Gastroesophageal sphincter (tissue), 4 donors: ENCODE measurements at regions not wholly inside any gene's neighbourhood (a gene's known extent, or its start where the extent isn't known, plus 50 kb on each side); places are given as distances from the start of the nearest gene placed in this dataset.
A peak's percentile ranks its signal among the peaks of the same experiment; 100 is the strongest.

ENCODE experiments used
- ATAC-seq: fragments of 150-250 bp; one replicate; pipeline ENCODE4 v1.9.1; 2016; ENCODE audit warnings: mild to moderate bottlenecking, moderate library complexity
- H3K27ac ChIP-seq, 4 donors: fragments of 200-600 bp; sonication (generic) in 3 of 4; 1 replicate in 3 of 4; 2 replicates in 1 of 4; pipeline ENCODE4 v1.5.1; 2016 to 2019
- H3K27me3 ChIP-seq: fragments of 200-600 bp; sonication (generic); one replicate; pipeline ENCODE4 v1.5.1; 2019
- H3K36me3 ChIP-seq, 2 donors: fragments of 200-600 bp; sonication (generic); one replicate each; pipeline ENCODE4 v1.5.1; 2019; ENCODE audit warnings: control low read depth in 1 of 2
- H3K4me1 ChIP-seq, 3 donors: fragments of 200-600 bp; sonication (generic); 1 replicate in 2 of 3; 2 replicates in 1 of 3; pipeline ENCODE4 v1.5.1; 2016 to 2019; ENCODE audit warnings: control low read depth in 2 of 3
- H3K4me3 ChIP-seq, 2 donors: fragments of 200-600 bp; sonication (generic); one replicate each; pipeline ENCODE4 v1.5.1; 2019; ENCODE audit warnings: mild to moderate bottlenecking in 1 of 2, moderate library complexity in 1 of 2
- H3K9me3 ChIP-seq, 3 donors: fragments of 200-600 bp; sonication (generic); one replicate each; pipeline ENCODE4 v1.5.1; 2017 to 2019; ENCODE audit warnings: control low read depth in 2 of 3
- EP300 ChIP-seq: sonication (generic); formaldehyde crosslinking; IDR thresholded peaks from one replicate; pipeline ENCODE4 v1.6.1; 2017; ENCODE audit warnings: antibody characterized with exemption, mild to moderate bottlenecking
- POLR2A ChIP-seq, 2 donors: fragments of 450-650 bp; IDR thresholded peaks; one replicate each; pipeline ENCODE4 v1.6.1; 2017; ENCODE audit warnings: antibody characterized with exemption in 2 of 2, mild to moderate bottlenecking in 2 of 2, moderate library complexity in 1 of 2
- POLR2AphosphoS5 ChIP-seq: sonication (generic); formaldehyde crosslinking; IDR thresholded peaks from one replicate; pipeline ENCODE4 v1.6.1; 2017; ENCODE audit warnings: antibody characterized with exemption
- WGBS, 2 donors: methylation state at CpG; one replicate each; pipeline ENCODE4 v1.1.5; 2018; ENCODE audit warnings: low coverage in 1 of 2; 5-methylcytosine and 5-hydroxymethylcytosine counted together
- TF ChIP-seq, protein P1 (sequence below), 4 experiments: fragments of 200-600 bp in 2 of 4; fragments of 450-650 bp in 2 of 4; sonication (generic) in 1 of 4; IDR thresholded peaks; one replicate each; pipeline ENCODE4 v1.5.1; 2017 to 2019; ENCODE audit warnings: antibody characterized with exemption in 4 of 4, mild to moderate bottlenecking in 2 of 4, moderate library complexity in 2 of 4

DNA sequence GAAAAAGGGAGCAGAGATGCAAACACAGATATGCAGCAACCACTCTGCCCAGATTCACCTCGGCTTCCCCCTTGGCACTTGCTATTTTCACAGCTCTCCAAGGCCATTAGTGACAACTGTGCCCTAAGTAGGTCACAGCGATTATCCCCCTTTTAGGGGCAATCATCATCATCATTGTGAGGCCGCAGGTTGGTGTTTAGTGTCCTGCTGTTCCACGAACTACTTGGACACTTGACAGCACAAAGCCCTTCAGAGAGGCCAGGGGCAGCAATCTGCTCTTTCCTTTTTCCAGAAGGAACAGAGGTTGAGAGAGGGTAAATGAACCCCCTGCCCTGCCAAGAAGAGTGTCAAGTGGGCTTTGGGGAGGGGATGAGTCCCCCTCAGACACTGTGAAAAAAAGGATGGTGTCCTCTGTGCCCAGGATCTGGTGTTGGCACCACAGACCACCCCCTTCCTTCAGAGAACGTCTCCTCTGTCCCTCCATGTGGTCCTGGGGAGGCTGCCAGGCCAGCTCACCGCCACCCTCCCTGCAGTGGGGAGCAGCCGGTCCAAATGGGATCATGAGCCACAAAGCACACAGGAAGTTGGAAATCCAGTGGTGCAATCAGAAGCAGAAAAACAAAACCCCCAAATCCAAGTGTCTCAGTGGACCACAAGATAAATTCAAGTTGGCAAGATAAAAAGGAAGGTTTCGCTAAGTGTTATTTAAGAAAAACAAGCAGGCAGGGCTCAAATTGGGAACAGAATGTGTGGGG, 78.4 kb upstream of the MED9 start:
- Histone ChIP-seq H3K9me3 (peaks cover 0 to 4% (median 0%) of the 10 kb centered on the region in 3 donors), H3K27ac (peak overlapping the region in 1 of 4 donors; percentile 51), H3K27me3 (peaks cover 25% of the 10 kb centered on the region), H3K4me1 (no peaks in the 10 kb centered on the region), H3K36me3 (no peaks in the 10 kb centered on the region), H3K4me3 (no peak overlapping the region)
- 45 to 74% methylated on average over 4 to 5 of the region's 8 CpGs for WGBS, 2 donors
- ATAC-seq = peak; percentile 60
- TF ChIP-seq EP300 (no peak), POLR2AphosphoS5 (no peak), POLR2A (IDR thresholded peaks at IDR 0.05) (no peak)
- TF ChIP-seq, protein P1, sequence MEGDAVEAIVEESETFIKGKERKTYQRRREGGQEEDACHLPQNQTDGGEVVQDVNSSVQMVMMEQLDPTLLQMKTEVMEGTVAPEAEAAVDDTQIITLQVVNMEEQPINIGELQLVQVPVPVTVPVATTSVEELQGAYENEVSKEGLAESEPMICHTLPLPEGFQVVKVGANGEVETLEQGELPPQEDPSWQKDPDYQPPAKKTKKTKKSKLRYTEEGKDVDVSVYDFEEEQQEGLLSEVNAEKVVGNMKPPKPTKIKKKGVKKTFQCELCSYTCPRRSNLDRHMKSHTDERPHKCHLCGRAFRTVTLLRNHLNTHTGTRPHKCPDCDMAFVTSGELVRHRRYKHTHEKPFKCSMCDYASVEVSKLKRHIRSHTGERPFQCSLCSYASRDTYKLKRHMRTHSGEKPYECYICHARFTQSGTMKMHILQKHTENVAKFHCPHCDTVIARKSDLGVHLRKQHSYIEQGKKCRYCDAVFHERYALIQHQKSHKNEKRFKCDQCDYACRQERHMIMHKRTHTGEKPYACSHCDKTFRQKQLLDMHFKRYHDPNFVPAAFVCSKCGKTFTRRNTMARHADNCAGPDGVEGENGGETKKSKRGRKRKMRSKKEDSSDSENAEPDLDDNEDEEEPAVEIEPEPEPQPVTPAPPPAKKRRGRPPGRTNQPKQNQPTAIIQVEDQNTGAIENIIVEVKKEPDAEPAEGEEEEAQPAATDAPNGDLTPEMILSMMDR (IDR thresholded peaks at IDR 0.05) = no peak

DNA sequence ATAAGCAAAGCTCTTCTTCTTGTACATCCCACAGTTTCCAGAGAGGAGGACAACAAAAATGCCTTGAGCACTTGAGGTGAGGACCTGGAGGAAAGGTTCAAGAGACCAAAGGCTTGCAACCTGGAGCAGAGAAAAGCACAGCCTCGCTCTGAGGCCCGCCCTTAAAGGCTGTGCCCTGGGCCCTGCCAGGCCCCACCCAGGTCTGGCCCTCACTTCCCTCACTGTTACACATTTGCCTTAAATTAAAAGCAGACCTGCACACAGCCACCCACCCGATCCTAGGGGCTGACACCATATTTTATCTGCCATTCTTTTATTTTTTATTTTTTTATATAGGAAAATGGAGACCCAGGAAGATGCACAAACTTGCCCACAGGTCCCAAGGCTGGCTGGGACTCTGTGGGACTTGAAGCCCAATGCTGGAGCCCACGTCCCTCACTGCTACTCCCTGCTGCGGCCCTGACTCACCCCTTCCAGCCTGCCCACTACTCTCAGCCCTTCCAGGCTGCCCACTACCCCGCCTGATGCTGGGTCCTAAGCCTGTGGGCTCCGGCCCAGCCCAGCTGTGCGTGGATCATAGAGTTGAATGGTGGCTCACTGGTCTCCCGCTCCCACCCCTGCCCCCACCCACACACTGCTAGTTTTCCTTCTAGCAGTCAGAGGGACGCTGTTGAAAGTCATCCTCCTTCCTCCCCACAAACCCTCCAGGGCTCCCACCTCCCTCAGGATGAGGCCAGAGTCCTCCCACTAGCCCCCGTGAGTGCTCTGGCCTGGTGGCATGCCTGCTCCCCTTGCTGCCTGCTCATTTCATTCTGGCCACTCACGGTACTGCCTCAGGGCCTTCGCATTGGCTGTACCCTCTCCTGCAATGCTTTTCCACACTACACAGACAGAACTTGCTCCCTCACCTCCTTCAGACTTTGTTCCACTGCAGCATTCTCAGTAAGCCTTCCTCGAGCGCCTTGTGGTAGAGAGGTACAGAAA, 77.6 kb upstream of the MED9 start:
- peaks cover 0 to 4% (median 0%) of the 10 kb centered on the region in 3 donors for H3K9me3 ChIP-seq
- no peaks in the 10 kb centered on the region for H3K4me1 ChIP-seq
- peaks cover 33% of the 10 kb centered on the region for H3K27me3 ChIP-seq
- H3K36me3 ChIP-seq = no peaks in the 10 kb centered on the region
- H3K27ac ChIP-seq = peak overlapping the region in 2 of 4 donors; percentile 24 to 51
- WGBS, 2 donors = 73 to 77% methylated on average over 9 to 12 of the region's 15 CpGs
- peak; percentile 68 for ATAC-seq
- TF ChIP-seq, protein P1 (IDR thresholded peaks at IDR 0.05) = no peak
- H3K4me3 ChIP-seq = no peak overlapping the region

DNA sequence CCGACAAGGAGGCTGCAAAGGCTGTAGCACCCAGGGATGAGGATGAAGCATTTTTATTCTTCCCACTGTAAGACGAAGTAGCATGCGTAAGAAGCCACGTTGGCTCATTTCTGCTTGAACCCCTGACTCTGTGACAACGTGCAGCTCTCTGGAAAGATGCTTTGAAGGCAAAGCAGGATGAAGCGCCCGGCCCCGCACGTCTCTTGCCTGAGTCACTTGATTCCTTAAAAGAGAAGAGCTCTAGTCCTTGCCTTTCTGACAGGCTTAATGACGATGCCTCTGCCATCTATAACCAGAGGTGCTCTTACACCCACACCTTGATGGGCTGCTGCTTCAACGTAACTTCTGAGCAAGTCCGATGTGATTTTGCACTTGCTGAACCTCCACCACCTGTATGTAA, 76.7 kb upstream of the MED9 start:
- 75 to 87% methylated on average over 2 to 10 of the region's 12 CpGs for WGBS, 2 donors
- H3K4me3 ChIP-seq = no peak overlapping the region
- TF ChIP-seq EP300 (no peak), POLR2A (IDR thresholded peaks at IDR 0.05) (no peak), POLR2AphosphoS5 (no peak)
- TF ChIP-seq, protein P1 (IDR thresholded peaks at IDR 0.05) = no peak
- H3K36me3 ChIP-seq = no peaks in the 10 kb centered on the region
- no peak for ATAC-seq
- H3K4me1 ChIP-seq = no peaks in the 10 kb centered on the region
- peaks cover 0 to 4% (median 0%) of the 10 kb centered on the region in 3 donors for H3K9me3 ChIP-seq
- peaks cover 33% of the 10 kb centered on the region for H3K27me3 ChIP-seq
- no peak overlapping the region for H3K27ac ChIP-seq

DNA sequence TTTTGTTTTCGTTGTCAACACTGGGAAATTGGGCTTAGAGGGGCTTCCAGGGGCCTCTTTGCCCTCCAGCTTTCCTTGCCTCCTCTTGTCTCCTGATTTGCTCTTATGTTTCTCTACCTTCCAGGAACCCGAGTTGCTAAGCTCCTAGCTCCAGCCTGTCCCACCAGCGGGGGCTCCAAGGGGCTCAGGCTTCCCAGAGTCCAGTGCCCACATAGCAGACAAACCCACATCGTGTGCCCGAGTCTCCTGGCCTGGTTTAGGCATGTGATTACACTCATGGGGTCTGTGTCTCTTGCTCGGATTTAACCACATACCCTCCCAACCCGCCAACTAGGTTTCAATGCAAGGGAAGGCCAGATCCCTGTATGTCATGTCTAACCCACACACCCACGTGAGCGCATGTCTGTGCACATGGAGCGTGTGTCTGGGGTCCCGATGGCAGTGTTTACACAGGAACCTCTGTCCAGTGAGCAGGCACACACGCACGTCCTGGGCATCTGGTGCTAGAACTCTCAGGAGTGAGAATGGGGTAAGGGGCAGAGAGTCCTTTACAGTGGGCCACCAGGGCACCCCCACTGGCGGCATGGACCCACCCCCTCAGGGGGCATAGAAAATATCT, 76.1 kb upstream of the MED9 start:
- no peak overlapping the region for H3K27ac ChIP-seq
- no peak for ATAC-seq

More for the DNA sequence above, 76.1 kb upstream of the MED9 start:
- Histone ChIP-seq H3K4me3 (no peak overlapping the region), H3K4me1 (no peaks in the 10 kb centered on the region), H3K36me3 (no peaks in the 10 kb centered on the region), H3K9me3 (peaks cover 0 to 4% (median 0%) of the 10 kb centered on the region in 3 donors), H3K27me3 (peaks cover 33% of the 10 kb centered on the region)
- WGBS, 2 donors = 87 to 100% methylated on average over 1 to 6 of the region's 14 CpGs
- TF ChIP-seq EP300 (no peak), POLR2A (IDR thresholded peaks at IDR 0.05) (no peak), POLR2AphosphoS5 (no peak)
- TF ChIP-seq, protein P1 (IDR thresholded peaks at IDR 0.05) = no peak
